Endothelial cell of umbilical vein (primary cell): ENCODE measurements at regions not wholly inside any gene's neighbourhood (a gene's known extent, or its start where the extent isn't known, plus 50 kb on each side); places are given as distances from the start of the nearest gene placed in this dataset.

Source experiments
- BruUV-seq: library from RNA; stranded (reverse); fragments of 400-500 nt; replicated peaks from 2 replicates; lab custom pipeline; 2021; lab: Mats Ljungman, UMichigan
- CTCF ChIA-PET: fragments of 300-600, 350-600 bp; sonication (Branson Sonifier 250); formaldehyde crosslinking; loops from one replicate; lab custom pipeline; 2021; ENCODE audit warnings: antibody characterized with exemption, inconsistent platforms; lab: Charles Lee
- POLR2A ChIA-PET: fragments of 300-600, 350-600 bp; sonication (Branson Sonifier 250); formaldehyde crosslinking; loops from one replicate; lab custom pipeline; 2021; ENCODE audit warnings: antibody characterized with exemption, inconsistent platforms; lab: Charles Lee
- DNase-seq: peaks from one replicate; pipeline ENCODE4 v3.0.0-alpha.2; 2011; ENCODE audit warnings: low read depth, low spot score
- FAIRE-seq: peaks from 2 replicates; lab custom pipeline; 2011; peaks lifted over from hg19 to GRCh38; lab: Jason Lieb, UNC
- H2AFZ ChIP-seq: 2 replicates; pipeline ENCODE4 v1.6.0; 2012; ENCODE audit warnings: low read depth, low read length, control low read depth, inconsistent platforms
- H3K27ac ChIP-seq: 2 replicates; pipeline ENCODE4 v1.5.1; 2011; ENCODE audit warnings: low read depth, mild to moderate bottlenecking, control low read depth, low read length, moderate library complexity; ENCODE audit not compliant: insufficient read depth
- H3K27me3 ChIP-seq, 2 experiments: 2 replicates each; pipeline versions ENCODE4 v1.6.0 to v1.6.1; 2011; ENCODE audit warnings: low read length in 2 of 2, mixed read lengths in 1 of 2; ENCODE audit not compliant: control insufficient read depth in 2 of 2, insufficient read depth in 2 of 2
- H3K36me3 ChIP-seq, 2 experiments: 2 replicates in 1 of 2; 3 replicates in 1 of 2; pipeline ENCODE4 v1.5.1; 2011; ENCODE audit warnings: low read length in 2 of 2, mild to moderate bottlenecking in 1 of 2, moderate library complexity in 1 of 2; ENCODE audit not compliant: control insufficient read depth in 2 of 2, insufficient read depth in 2 of 2; ENCODE audit errors: extremely low read depth in 1 of 2
- H3K4me1 ChIP-seq: 3 replicates; pipeline ENCODE4 v1.5.1; 2011; ENCODE audit warnings: mild to moderate bottlenecking, low read length; ENCODE audit not compliant: control insufficient read depth, insufficient read depth; ENCODE audit errors: extremely low read depth
- H3K4me2 ChIP-seq: 2 replicates; pipeline ENCODE4 v1.6.1; 2011; ENCODE audit warnings: low read length, control low read depth, mixed read lengths; ENCODE audit not compliant: insufficient read depth
- H3K4me3 ChIP-seq, 3 experiments: fragments of 200-600 bp in 1 of 3; sonication (generic), shearing (Covaris generic) in 1 of 3; replicated peaks in 1 of 3; 2 replicates each; pipeline ENCODE4 v1.5.1; 2011 to 2016; ENCODE audit warnings: control low read depth in 3 of 3, low read length in 3 of 3, mild to moderate bottlenecking in 2 of 3, inconsistent platforms in 1 of 3, low read depth in 1 of 3, moderate library complexity in 1 of 3; ENCODE audit not compliant: insufficient read depth in 1 of 3
- H3K79me2 ChIP-seq: 2 replicates; pipeline ENCODE4 v1.6.0; 2012; ENCODE audit warnings: low read length, inconsistent platforms; ENCODE audit not compliant: control insufficient read depth, insufficient read depth
- H3K9ac ChIP-seq: replicated peaks from 2 replicates; pipeline ENCODE3; 2011; ENCODE audit warnings: low read length, control low read depth; ENCODE audit not compliant: insufficient read depth; ENCODE audit errors: extremely low read depth
- H3K9me1 ChIP-seq: replicated peaks from 3 replicates; pipeline ENCODE4 v1.6.0; 2011; ENCODE audit warnings: mild to moderate bottlenecking, low read length; ENCODE audit not compliant: control insufficient read depth, insufficient read depth; ENCODE audit errors: extremely low read depth
- H3K9me3 ChIP-seq: replicated peaks from 2 replicates; pipeline ENCODE4 v1.5.1; 2012; ENCODE audit warnings: low read length, inconsistent platforms; ENCODE audit not compliant: control insufficient read depth, insufficient read depth
- H4K20me1 ChIP-seq: replicated peaks from 2 replicates; pipeline ENCODE3; 2011; ENCODE audit warnings: mild to moderate bottlenecking, low read length; ENCODE audit not compliant: control insufficient read depth, insufficient read depth; ENCODE audit errors: extremely low read depth
- CTCF ChIP-seq, 2 donors: IDR thresholded peaks; 1 replicate in 1 of 2; 2 replicates in 1 of 2; pipeline ENCODE4 v1.5.1; 2011; ENCODE audit warnings: low read length in 2 of 2, mild to moderate bottlenecking in 2 of 2, moderate library complexity in 2 of 2, control low read depth in 1 of 2, inconsistent platforms in 1 of 2, low read depth in 1 of 2; ENCODE audit not compliant: insufficient read depth in 1 of 2; ENCODE audit errors: extremely low read depth in 1 of 2
- EZH2 ChIP-seq: IDR thresholded peaks from 2 replicates; pipeline ENCODE4 v1.6.1; 2012; ENCODE audit warnings: borderline replicate concordance, low read depth, mild to moderate bottlenecking, moderate library complexity, low read length, inconsistent platforms; ENCODE audit not compliant: severe bottlenecking
- FOS ChIP-seq: IDR thresholded peaks from 2 replicates; pipeline ENCODE4 v1.6.1; 2011; ENCODE audit warnings: mild to moderate bottlenecking, low read length, moderate library complexity, borderline replicate concordance; ENCODE audit not compliant: insufficient read depth
- GATA2 ChIP-seq: IDR thresholded peaks from 2 replicates; pipeline ENCODE4 v1.7.0; 2011; ENCODE audit warnings: low read depth, mild to moderate bottlenecking, moderate library complexity, mixed read lengths, low read length; ENCODE audit not compliant: insufficient read length, insufficient read depth
- JUN ChIP-seq: IDR thresholded peaks from 2 replicates; pipeline ENCODE4 v1.6.1; 2011; ENCODE audit warnings: borderline replicate concordance, low read depth; ENCODE audit not compliant: insufficient read length, insufficient read depth
- MAX ChIP-seq: IDR thresholded peaks from 2 replicates; pipeline ENCODE4 v1.6.1; 2011; ENCODE audit not compliant: insufficient read depth, insufficient read length
- MYC ChIP-seq: IDR thresholded peaks from one replicate; pipeline ENCODE4 v1.6.1; 2011; ENCODE audit warnings: mild to moderate bottlenecking, low read depth, low read length
- POLR2A ChIP-seq: IDR thresholded peaks from 2 replicates; pipeline ENCODE4 v1.6.1; 2012; ENCODE audit warnings: low read depth, mild to moderate bottlenecking, control low read depth, low read length
- POLR2AphosphoS5 ChIP-seq: IDR thresholded peaks from 2 replicates; pipeline ENCODE4 v1.6.1; 2012; ENCODE audit warnings: low read depth, mild to moderate bottlenecking, control low read depth, low read length, moderate library complexity; ENCODE audit not compliant: insufficient read depth
- dilution Hi-C: fragments of 300-500 bp; cut with MboI; formaldehyde crosslinking; loops from one replicate; pipeline ENCODE4 v1.15.0; 2019; ENCODE audit warnings: low sequenced_read_pairs; ENCODE audit not compliant: extremely low pct_ligation_motif_present
- intact Hi-C: fragments of 100-400 bp; cut with micrococcal nuclease; formaldehyde crosslinking; loops from one replicate; pipeline ENCODE4 v1.10.0; 2022

DNA sequence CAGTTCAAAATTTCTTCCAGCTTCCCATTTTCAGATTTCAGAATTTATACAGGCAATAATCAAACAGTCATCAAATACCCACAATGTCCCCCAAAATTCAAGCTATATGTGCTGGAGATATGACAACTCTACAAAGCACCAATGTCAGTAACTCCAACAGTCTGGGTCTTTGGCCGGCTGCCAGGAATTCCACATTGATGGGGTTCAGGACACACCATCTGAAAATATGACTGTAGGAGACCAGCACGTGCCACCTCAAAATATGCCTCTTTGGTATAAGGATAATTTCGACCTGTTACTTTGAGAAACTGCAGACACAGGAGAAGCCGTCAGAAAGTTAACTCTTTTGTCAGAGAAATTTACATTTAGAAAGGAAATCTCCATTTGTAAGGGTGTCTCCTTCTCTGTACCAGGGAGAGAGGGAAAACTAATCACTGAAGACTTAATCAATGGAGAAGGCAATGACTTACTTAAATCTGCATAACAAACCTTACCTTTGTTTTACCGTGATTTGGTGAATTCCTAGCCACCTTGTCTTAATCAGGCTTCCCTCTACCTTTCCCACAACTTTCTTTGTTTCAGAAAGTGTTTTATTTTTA is 594.3 kb upstream of the CDH5 start:
- Histone ChIP-seq H3K27me3 (no peaks in the 10 kb centered on the region), H3K9me1 (no peaks in the 10 kb centered on the region), H3K9me3 (no peaks in the 10 kb centered on the region), H3K79me2 (no peaks in the 10 kb centered on the region), H2AFZ (no peak overlapping the region), H3K9ac (no peak overlapping the region), H3K4me1 (no peaks in the 10 kb centered on the region), H4K20me1 (no peaks in the 10 kb centered on the region), H3K4me3 (no peak overlapping the region), H3K27ac (no peak overlapping the region), H3K4me2 (no peak overlapping the region), H3K36me3 (no peaks in the 10 kb centered on the region)
- FAIRE-seq (no peak), DNase-seq (no peak)
- intact Hi-C loops, result no loop called here
- ChIA-PET POLR2A (no interaction called here), CTCF (no interaction called here)
- BruUV-seq, result no TSS peak
- dilution Hi-C loops, result no loop called here
- TF ChIP-seq MAX (no peak), EZH2 (no peak), JUN (no peak)

- no peaks in the 10 kb centered on the region for H3K9me3 ChIP-seq
- H3K79me2 ChIP-seq, result no peaks in the 10 kb centered on the region
- no peak overlapping the region for H3K9ac ChIP-seq
- H4K20me1 ChIP-seq, result no peaks in the 10 kb centered on the region
- H3K4me2 ChIP-seq, result no peak overlapping the region
- no peak for DNase-seq
- BruUV-seq, result no TSS peak
- H3K36me3 ChIP-seq, result no peaks in the 10 kb centered on the region
- intact Hi-C loops (no loop called here), dilution Hi-C loops (no loop called here)
- ChIA-PET CTCF (no interaction called here), POLR2A (no interaction called here)
- TF ChIP-seq POLR2AphosphoS5 (no peak), FOS (no peak), GATA2 (no peak), MYC (no peak), EZH2 (no peak), MAX (no peak), POLR2A (no peak), CTCF (IDR thresholded peaks at IDR 0.05; ENCODE audit: extremely low read depth in 1 of 2, insufficient read depth in 1 of 2, low read depth in 1 of 2, low read length in 2 of 2) (no peak), JUN (no peak)
- FAIRE-seq, result no peak
- H3K27ac ChIP-seq, result no peak overlapping the region
- H3K4me3 ChIP-seq, result no peak overlapping the region
- H3K27me3 ChIP-seq, result no peaks in the 10 kb centered on the region
- no peaks in the 10 kb centered on the region for H3K9me1 ChIP-seq
- no peak overlapping the region for H2AFZ ChIP-seq
- no peaks in the 10 kb centered on the region for H3K4me1 ChIP-seq
Observed at GRCh38 chr16:65771707-65772106, 594.8 kb upstream of the CDH5 start.
